Activated CD4-positive, alpha-beta T cell treated with anti-CD3 and anti-CD28 coated beads for 36 hours (primary cell): ENCODE measurements at regions not wholly inside any gene's neighbourhood (a gene's known extent, or its start where the extent isn't known, plus 50 kb on each side); places are given as distances from the start of the nearest gene placed in this dataset.

ENCODE experiments used
- ATAC-seq: fragments of 200-7000 bp; cut with Tn5 transposase; one replicate; pipeline ENCODE4 v1.10.0; 2021; ENCODE audit warnings: mild to moderate bottlenecking, moderate library complexity
- CTCF ChIA-PET: fragments of 350-600 bp; sonication (Branson Sonifier 250); formaldehyde crosslinking; loops from one replicate; lab custom pipeline; 2021; ENCODE audit warnings: antibody characterized with exemption; lab: Charles Lee
- POLR2A ChIA-PET: fragments of 350-600 bp; sonication (Branson Sonifier 250); formaldehyde crosslinking; loops from one replicate; lab custom pipeline; 2021; ENCODE audit warnings: antibody characterized with exemption, inconsistent platforms; lab: Charles Lee
- DNase-seq: peaks from one replicate; pipeline ENCODE4 v3.0.0-alpha.2; 2020
- H3K27ac Mint-ChIP-seq: one replicate; pipeline ENCODE4 v1.8.0; 2021; ENCODE audit warnings: mixed read lengths
- H3K27me3 Mint-ChIP-seq: one replicate; pipeline ENCODE4 v1.8.0; 2021; ENCODE audit warnings: mixed read lengths
- H3K36me3 Mint-ChIP-seq: one replicate; pipeline ENCODE4 v1.8.0; 2021; ENCODE audit warnings: low read depth, mixed read lengths
- H3K4me1 Mint-ChIP-seq: one replicate; pipeline ENCODE4 v1.8.0; 2021; ENCODE audit warnings: mixed read lengths
- H3K4me3 Mint-ChIP-seq: one replicate; pipeline ENCODE4 v1.8.0; 2021; ENCODE audit warnings: mild to moderate bottlenecking, moderate library complexity, mixed read lengths
- H3K9me3 Mint-ChIP-seq: one replicate; pipeline ENCODE4 v1.8.0; 2021; ENCODE audit warnings: low read depth, mixed read lengths
- intact Hi-C, 2 experiments: fragments of 100-400 bp; cut with DNase I in 1 of 2; cut with micrococcal nuclease in 1 of 2; formaldehyde crosslinking; loops; one replicate each; pipeline versions ENCODE4 v1.14.2 to v1.15.1; 2022 to 2024; cut with DNase I, micrococcal nuclease

GRCh38 chr18:45488645-45489044 lies 126.6 kb upstream of the SLC14A2 start:
- Mint-ChIP-seq H3K9me3 (no peaks in the 10 kb centered on the region), H3K27me3 (peaks cover 5% of the 10 kb centered on the region), H3K4me3 (no peak overlapping the region), H3K27ac (no peak overlapping the region), H3K4me1 (no peaks in the 10 kb centered on the region), H3K36me3 (no peaks in the 10 kb centered on the region)
- POLR2A ChIA-PET, result no interaction called here
- DNase-seq (no peak), ATAC-seq (no peak)
- CTCF ChIA-PET, result no interaction called here
- intact Hi-C loops, result no loop called here

GRCh38 chr18:45493830-45494229 lies 121.4 kb upstream of the SLC14A2 start:
- intact Hi-C loops, result no loop called here
- POLR2A ChIA-PET, result no interaction called here

GRCh38 chr18:45494811-45495210 lies 120.5 kb upstream of the SLC14A2 start:
- intact Hi-C loops, result no loop called here
- H3K36me3 Mint-ChIP-seq, result no peaks in the 10 kb centered on the region
- H3K27me3 Mint-ChIP-seq, result peaks cover 6% of the 10 kb centered on the region
- no peaks in the 10 kb centered on the region for H3K4me1 Mint-ChIP-seq
- DNase-seq (no peak), ATAC-seq (no peak)
- H3K4me3 Mint-ChIP-seq, result no peak overlapping the region
- ChIA-PET POLR2A (no interaction called here), CTCF (no interaction called here)
- no peak overlapping the region for H3K27ac Mint-ChIP-seq
- H3K9me3 Mint-ChIP-seq, result no peaks in the 10 kb centered on the region

More at GRCh38 chr18:45493830-45494229, 121.4 kb upstream of the SLC14A2 start:
- Mint-ChIP-seq H3K27me3 (peaks cover 6% of the 10 kb centered on the region), H3K27ac (no peak overlapping the region), H3K4me3 (no peak overlapping the region), H3K36me3 (no peaks in the 10 kb centered on the region), H3K4me1 (no peaks in the 10 kb centered on the region), H3K9me3 (no peaks in the 10 kb centered on the region)
- DNase-seq, result no peak
- ATAC-seq, result no peak
- CTCF ChIA-PET, result no interaction called here

- intact Hi-C loops, result no loop called here
- ChIA-PET POLR2A (no interaction called here), CTCF (no interaction called here)
- Mint-ChIP-seq H3K4me3 (no peak overlapping the region), H3K27me3 (peaks cover 8% of the 10 kb centered on the region), H3K9me3 (no peaks in the 10 kb centered on the region), H3K4me1 (no peaks in the 10 kb centered on the region), H3K36me3 (no peaks in the 10 kb centered on the region), H3K27ac (no peak overlapping the region)
- no peak for ATAC-seq
- no peak for DNase-seq
Measured at GRCh38 chr18:45496741-45497140, 118.5 kb upstream of the SLC14A2 start.

- Mint-ChIP-seq H3K4me3 (no peak overlapping the region), H3K27ac (no peak overlapping the region), H3K36me3 (no peaks in the 10 kb centered on the region), H3K9me3 (no peaks in the 10 kb centered on the region), H3K4me1 (no peaks in the 10 kb centered on the region), H3K27me3 (peaks cover 7% of the 10 kb centered on the region)
- CTCF ChIA-PET, result interaction anchor here (0.7 to 0.8 kb wide), 2 partner anchors 28 to 124 kb away, joined by 3 to 5 read pairs; no protein-coding TSS in a partner anchor
- ATAC-seq (no peak), DNase-seq (no peak)
- intact Hi-C loops, result no loop called here
- POLR2A ChIA-PET, result interaction anchor here (0.8 kb wide), 1 partner anchor 855 kb away, joined by 3 read pairs; no protein-coding TSS in a partner anchor
Measured at GRCh38 chr18:45497595-45498286, 117.5 kb upstream of the SLC14A2 start.

GRCh38 chr18:45498287-45498658 lies 117.0 kb upstream of the SLC14A2 start:
- no peaks in the 10 kb centered on the region for H3K36me3 Mint-ChIP-seq
- H3K27ac Mint-ChIP-seq, result no peak overlapping the region
- H3K27me3 Mint-ChIP-seq, result peaks cover 4% of the 10 kb centered on the region
- no peaks in the 10 kb centered on the region for H3K4me1 Mint-ChIP-seq
- ATAC-seq (no peak), DNase-seq (no peak)
- ChIA-PET CTCF (interaction anchor here (0.7 to 0.8 kb wide), 2 partner anchors 27 to 123 kb away, joined by 3 to 5 read pairs; no protein-coding TSS in a partner anchor), POLR2A (interaction anchor here (0.8 kb wide), 1 partner anchor 854 kb away, joined by 3 read pairs; no protein-coding TSS in a partner anchor)
- H3K4me3 Mint-ChIP-seq, result no peak overlapping the region
- no peaks in the 10 kb centered on the region for H3K9me3 Mint-ChIP-seq
- intact Hi-C loops, result no loop called here

- no peak overlapping the region for H3K4me3 Mint-ChIP-seq
- intact Hi-C loops, result no loop called here
- peaks cover 10% of the 10 kb centered on the region for H3K27me3 Mint-ChIP-seq
- H3K36me3 Mint-ChIP-seq, result no peaks in the 10 kb centered on the region
- H3K4me1 Mint-ChIP-seq, result no peaks in the 10 kb centered on the region
- CTCF ChIA-PET, result no interaction called here
- POLR2A ChIA-PET, result no interaction called here
- no peak for DNase-seq
- no peak for ATAC-seq
- H3K27ac Mint-ChIP-seq, result no peak overlapping the region
- H3K9me3 Mint-ChIP-seq, result no peaks in the 10 kb centered on the region
Measured at GRCh38 chr18:45503990-45504389, 111.3 kb upstream of the SLC14A2 start.

- Mint-ChIP-seq H3K27me3 (peaks cover 10% of the 10 kb centered on the region), H3K9me3 (no peaks in the 10 kb centered on the region), H3K36me3 (no peaks in the 10 kb centered on the region), H3K4me3 (no peak overlapping the region), H3K4me1 (no peaks in the 10 kb centered on the region), H3K27ac (no peak overlapping the region)
- ChIA-PET POLR2A (no interaction called here), CTCF (no interaction called here)
- intact Hi-C loops, result no loop called here
- ATAC-seq, result no peak
- DNase-seq, result no peak
Measured at GRCh38 chr18:45505497-45506206, 109.6 kb upstream of the SLC14A2 start.

GRCh38 chr18:45506951-45507350 lies 108.3 kb upstream of the SLC14A2 start:
- Mint-ChIP-seq H3K4me1 (no peaks in the 10 kb centered on the region), H3K9me3 (no peaks in the 10 kb centered on the region), H3K4me3 (no peak overlapping the region), H3K27me3 (peaks cover 8% of the 10 kb centered on the region), H3K36me3 (no peaks in the 10 kb centered on the region), H3K27ac (no peak overlapping the region)
- DNase-seq (no peak), ATAC-seq (no peak)
- CTCF ChIA-PET, result no interaction called here
- POLR2A ChIA-PET, result no interaction called here
- intact Hi-C loops, result no loop called here

GRCh38 chr18:45509535-45509934 lies 105.7 kb upstream of the SLC14A2 start:
- Mint-ChIP-seq H3K27me3 (peaks cover 6% of the 10 kb centered on the region), H3K27ac (no peak overlapping the region), H3K4me1 (no peaks in the 10 kb centered on the region), H3K36me3 (no peaks in the 10 kb centered on the region), H3K9me3 (peaks cover 9% of the 10 kb centered on the region), H3K4me3 (no peak overlapping the region)
- ATAC-seq (no peak), DNase-seq (no peak)
- ChIA-PET CTCF (no interaction called here), POLR2A (no interaction called here)
- intact Hi-C loops, result no loop called here

GRCh38 chr18:45510656-45511055 lies 104.6 kb upstream of the SLC14A2 start:
- CTCF ChIA-PET, result no interaction called here

GRCh38 chr18:45512363-45512953 lies 102.8 kb upstream of the SLC14A2 start:
- no peak for ATAC-seq
- Mint-ChIP-seq H3K36me3 (no peaks in the 10 kb centered on the region), H3K27ac (no peak overlapping the region), H3K4me1 (no peaks in the 10 kb centered on the region), H3K9me3 (peaks cover 9% of the 10 kb centered on the region), H3K4me3 (no peak overlapping the region), H3K27me3 (no peaks in the 10 kb centered on the region)
- intact Hi-C loops, result no loop called here
- no peak for DNase-seq
- CTCF ChIA-PET, result no interaction called here
- POLR2A ChIA-PET, result no interaction called here

More at GRCh38 chr18:45510656-45511055, 104.6 kb upstream of the SLC14A2 start:
- Mint-ChIP-seq H3K27ac (no peak overlapping the region), H3K4me1 (no peaks in the 10 kb centered on the region), H3K9me3 (peaks cover 9% of the 10 kb centered on the region), H3K36me3 (no peaks in the 10 kb centered on the region), H3K4me3 (no peak overlapping the region), H3K27me3 (peaks cover 4% of the 10 kb centered on the region)
- ATAC-seq, result no peak
- intact Hi-C loops, result no loop called here
- DNase-seq, result no peak
- POLR2A ChIA-PET, result no interaction called here
